SJCRH30 (cell line): ENCODE measurements at regions not wholly inside any gene's neighbourhood (a gene's known extent, or its start where the extent isn't known, plus 50 kb on each side); places are given as distances from the start of the nearest gene placed in this dataset.
"Not testable (repeated sequence)": the region's sequence is repeated elsewhere in the genome, so short reads cannot be mapped to it uniquely, and the experiment has no call there.

Experiments used
- DNase-seq, 2 experiments: peaks; one replicate each; pipeline ENCODE4 v3.0.0-alpha.2; 2015 to 2020
- H3K27ac ChIP-seq: fragments of 250-450 bp; sonication (Bioruptor Pico); 2 replicates; pipeline ENCODE4 v1.5.1; 2020; ENCODE audit warnings: mild to moderate bottlenecking, moderate library complexity
- H3K27me3 ChIP-seq: fragments of 250-450 bp; sonication (Bioruptor Pico); 2 replicates; pipeline ENCODE4 v1.5.1; 2020; ENCODE audit warnings: mild to moderate bottlenecking, moderate library complexity
- H3K36me3 ChIP-seq: fragments of 250-450 bp; sonication (Bioruptor Pico); 2 replicates; pipeline ENCODE4 v1.5.1; 2020; ENCODE audit warnings: mild to moderate bottlenecking, moderate library complexity
- H3K4me1 ChIP-seq: fragments of 250-450 bp; sonication (Bioruptor Pico); 2 replicates; pipeline ENCODE4 v1.5.1; 2020; ENCODE audit warnings: mild to moderate bottlenecking, moderate library complexity
- H3K4me3 ChIP-seq: fragments of 250-450 bp; sonication (Bioruptor Pico); 2 replicates; pipeline ENCODE4 v1.5.1; 2020; ENCODE audit warnings: mild to moderate bottlenecking, moderate library complexity
- H3K9me3 ChIP-seq: fragments of 250-450 bp; sonication (Bioruptor Pico); replicated peaks from 2 replicates; pipeline ENCODE4 v1.5.1; 2020; ENCODE audit warnings: mild to moderate bottlenecking, moderate library complexity

- H3K4me1 ChIP-seq, result peaks cover 13% of the 10 kb centered on the region; the same call in 1 of the 2 replicates
- peaks cover 4% of the 10 kb centered on the region; the same call in 1 of the 2 replicates for H3K9me3 ChIP-seq
- no peaks in the 10 kb centered on the region for H3K27me3 ChIP-seq
- H3K4me3 ChIP-seq, result no peak overlapping the region
- DNase-seq, result no peak
- no peak overlapping the region for H3K27ac ChIP-seq
- no peaks in the 10 kb centered on the region for H3K36me3 ChIP-seq
Observed at GRCh38 chr10:121276046-121276445, 322.2 kb downstream of the FGFR2 start.

GRCh38 chr10:121276822-121277221 is 321.4 kb downstream of the FGFR2 start:
- Histone ChIP-seq H3K27me3 (no peaks in the 10 kb centered on the region), H3K27ac (no peak overlapping the region), H3K9me3 (peaks cover 4% of the 10 kb centered on the region; the same call in 1 of the 2 replicates), H3K36me3 (no peaks in the 10 kb centered on the region), H3K4me1 (peaks cover 16% of the 10 kb centered on the region; the same call in 1 of the 2 replicates), H3K4me3 (no peak overlapping the region)
- DNase-seq, result no peak

- not testable (repeated sequence) for H3K4me3 ChIP-seq, H3K36me3 ChIP-seq, H3K9me3 ChIP-seq, H3K27ac ChIP-seq, H3K27me3 ChIP-seq, DNase-seq
- peaks cover 12% of the 10 kb centered on the region; the same call in 1 of the 2 replicates for H3K4me1 ChIP-seq
Observed at GRCh38 chr10:121278386-121278785, 319.9 kb downstream of the FGFR2 start.

- DNase-seq, result peak in 1 of 2 experiments; percentile 29
- Histone ChIP-seq H3K27me3 (no peaks in the 10 kb centered on the region), H3K27ac (no peak overlapping the region), H3K9me3 (0 out of 2 replicates have a peak, but pooled peaks cover 3% of the 10 kb centered on the region), H3K4me3 (no peak overlapping the region), H3K4me1 (peaks cover 33% of the 10 kb centered on the region), H3K36me3 (no peaks in the 10 kb centered on the region)
Observed at GRCh38 chr10:121281576-121281975, 316.7 kb downstream of the FGFR2 start.

GRCh38 chr10:121282264-121282663 is 316.0 kb downstream of the FGFR2 start:
- H3K27me3 ChIP-seq, result no peaks in the 10 kb centered on the region
- H3K9me3 ChIP-seq, result 0 out of 2 replicates have a peak, but pooled peaks cover 3% of the 10 kb centered on the region
- no peak overlapping the region for H3K27ac ChIP-seq
- H3K4me1 ChIP-seq, result peaks cover 34% of the 10 kb centered on the region
- no peak overlapping the region for H3K4me3 ChIP-seq
- no peak for DNase-seq
- no peaks in the 10 kb centered on the region for H3K36me3 ChIP-seq

GRCh38 chr10:121282797-121283515 is 315.3 kb downstream of the FGFR2 start:
- H3K4me3 ChIP-seq, result no peak overlapping the region
- no peak for DNase-seq
- no peaks in the 10 kb centered on the region for H3K27me3 ChIP-seq
- no peak overlapping the region for H3K27ac ChIP-seq
- H3K4me1 ChIP-seq, result peaks cover 36% of the 10 kb centered on the region
- H3K9me3 ChIP-seq, result 0 out of 2 replicates have a peak, but pooled peaks cover 3% of the 10 kb centered on the region
- H3K36me3 ChIP-seq, result no peaks in the 10 kb centered on the region

- Histone ChIP-seq H3K4me1 (peaks cover 45% of the 10 kb centered on the region), H3K27ac (peak overlapping the region; percentile 41)
Observed at GRCh38 chr10:121284936-121285335, 313.3 kb downstream of the FGFR2 start.

GRCh38 chr10:121285406-121286196 is 312.6 kb downstream of the FGFR2 start:
- Histone ChIP-seq H3K36me3 (no peaks in the 10 kb centered on the region), H3K9me3 (0 out of 2 replicates have a peak, but pooled peaks cover 3% of the 10 kb centered on the region), H3K27me3 (no peaks in the 10 kb centered on the region), H3K27ac (peak overlapping the region; percentile 41), H3K4me1 (peaks cover 45% of the 10 kb centered on the region), H3K4me3 (no peak overlapping the region)
- no peak for DNase-seq

More at GRCh38 chr10:121284936-121285335, 313.3 kb downstream of the FGFR2 start:
- peak; percentile 50 to 77 for DNase-seq
- Histone ChIP-seq H3K36me3 (no peaks in the 10 kb centered on the region), H3K4me3 (no peak overlapping the region), H3K9me3 (0 out of 2 replicates have a peak, but pooled peaks cover 3% of the 10 kb centered on the region), H3K27me3 (no peaks in the 10 kb centered on the region)

- H3K36me3 ChIP-seq, result no peaks in the 10 kb centered on the region
- H3K4me1 ChIP-seq, result peaks cover 44% of the 10 kb centered on the region
- no peaks in the 10 kb centered on the region for H3K27me3 ChIP-seq
- peak; percentile 59 to 80 for DNase-seq
- no peak overlapping the region for H3K27ac ChIP-seq
- 0 out of 2 replicates have a peak, but pooled peaks cover 3% of the 10 kb centered on the region for H3K9me3 ChIP-seq
- no peak overlapping the region for H3K4me3 ChIP-seq
Observed at GRCh38 chr10:121288011-121288410, 310.2 kb downstream of the FGFR2 start.

- Histone ChIP-seq H3K4me1 (peaks cover 51% of the 10 kb centered on the region), H3K27ac (no peak overlapping the region), H3K36me3 (no peaks in the 10 kb centered on the region), H3K9me3 (0 out of 2 replicates have a peak, but pooled peaks cover 3% of the 10 kb centered on the region), H3K4me3 (no peak overlapping the region), H3K27me3 (no peaks in the 10 kb centered on the region)
- DNase-seq, result no peak
Observed at GRCh38 chr10:121288864-121289661, 309.2 kb downstream of the FGFR2 start.

- Histone ChIP-seq H3K27ac (no peak overlapping the region), H3K4me3 (no peak overlapping the region), H3K36me3 (no peaks in the 10 kb centered on the region), H3K4me1 (peaks cover 46% of the 10 kb centered on the region), H3K27me3 (no peaks in the 10 kb centered on the region), H3K9me3 (0 out of 2 replicates have a peak, but pooled peaks cover 3% of the 10 kb centered on the region)
- DNase-seq, result no peak
Observed at GRCh38 chr10:121289800-121290199, 308.4 kb downstream of the FGFR2 start.

GRCh38 chr10:121290674-121291073 is 307.6 kb downstream of the FGFR2 start:
- H3K9me3 ChIP-seq, result 0 out of 2 replicates have a peak, but pooled peaks cover under 1% of the 10 kb centered on the region
- H3K27me3 ChIP-seq, result no peaks in the 10 kb centered on the region
- H3K4me3 ChIP-seq, result no peak overlapping the region
- no peak for DNase-seq
- peaks cover 37% of the 10 kb centered on the region for H3K4me1 ChIP-seq
- no peak overlapping the region for H3K27ac ChIP-seq
- no peaks in the 10 kb centered on the region for H3K36me3 ChIP-seq

GRCh38 chr10:121291376-121291775 is 306.9 kb downstream of the FGFR2 start:
- H3K4me3 ChIP-seq, result no peak overlapping the region
- no peaks in the 10 kb centered on the region for H3K27me3 ChIP-seq
- H3K9me3 ChIP-seq, result no peaks in the 10 kb centered on the region
- no peaks in the 10 kb centered on the region for H3K36me3 ChIP-seq
- no peak for DNase-seq
- H3K27ac ChIP-seq, result no peak overlapping the region
- H3K4me1 ChIP-seq, result peaks cover 32% of the 10 kb centered on the region

- DNase-seq, result no peak
- no peaks in the 10 kb centered on the region for H3K9me3 ChIP-seq
- H3K4me1 ChIP-seq, result peaks cover 33% of the 10 kb centered on the region
- no peaks in the 10 kb centered on the region for H3K36me3 ChIP-seq
- no peak overlapping the region for H3K4me3 ChIP-seq
- no peak overlapping the region for H3K27ac ChIP-seq
- H3K27me3 ChIP-seq, result no peaks in the 10 kb centered on the region
Observed at GRCh38 chr10:121291823-121292222, 306.4 kb downstream of the FGFR2 start.
